Keratinocyte (primary cell): ENCODE measurements at regions not wholly inside any gene's neighbourhood (a gene's known extent, or its start where the extent isn't known, plus 50 kb on each side); places are given as distances from the start of the nearest gene placed in this dataset.

Source experiments
- EZH2 ChIP-seq: IDR thresholded peaks from one replicate; pipeline ENCODE4 v1.6.1; 2012; ENCODE audit warnings: inconsistent platforms, mild to moderate bottlenecking, low read length, moderate library complexity
- TF ChIP-seq, protein P1 (sequence below), 3 experiments: IDR thresholded peaks in 1 of 3; conservative IDR thresholded peaks in 1 of 3; optimal IDR thresholded peaks in 1 of 3; 2 replicates in 2 of 3; 3 replicates in 1 of 3; pipeline versions ENCODE3 to v1.5.1; 2011; ENCODE audit warnings: low read length in 3 of 3, mild to moderate bottlenecking in 3 of 3, moderate library complexity in 2 of 3, control low read depth in 1 of 3, inconsistent platforms in 1 of 3; ENCODE audit not compliant: insufficient read depth in 2 of 3; ENCODE audit errors: extremely low read depth in 1 of 3

DNA sequence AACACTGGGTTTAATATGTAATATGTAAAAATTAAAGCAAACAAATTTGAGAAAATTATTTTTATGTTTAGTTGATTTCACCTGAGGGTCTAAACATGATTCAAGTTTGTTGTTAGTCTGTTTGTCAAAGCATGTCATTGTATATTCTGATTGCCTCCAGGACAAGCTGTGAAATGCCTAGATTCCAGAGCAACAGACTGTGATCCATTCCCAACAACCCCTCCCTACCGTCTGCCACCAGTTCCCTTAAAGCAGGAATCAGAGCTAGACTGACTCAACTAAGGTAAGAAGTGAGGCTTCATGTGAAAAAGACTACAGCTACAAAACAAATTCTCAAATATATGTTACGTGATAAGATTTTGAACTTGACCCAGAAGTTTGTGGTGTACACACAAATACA is 304.2 kb downstream of the RAB38 start:
- TF ChIP-seq, protein P1, sequence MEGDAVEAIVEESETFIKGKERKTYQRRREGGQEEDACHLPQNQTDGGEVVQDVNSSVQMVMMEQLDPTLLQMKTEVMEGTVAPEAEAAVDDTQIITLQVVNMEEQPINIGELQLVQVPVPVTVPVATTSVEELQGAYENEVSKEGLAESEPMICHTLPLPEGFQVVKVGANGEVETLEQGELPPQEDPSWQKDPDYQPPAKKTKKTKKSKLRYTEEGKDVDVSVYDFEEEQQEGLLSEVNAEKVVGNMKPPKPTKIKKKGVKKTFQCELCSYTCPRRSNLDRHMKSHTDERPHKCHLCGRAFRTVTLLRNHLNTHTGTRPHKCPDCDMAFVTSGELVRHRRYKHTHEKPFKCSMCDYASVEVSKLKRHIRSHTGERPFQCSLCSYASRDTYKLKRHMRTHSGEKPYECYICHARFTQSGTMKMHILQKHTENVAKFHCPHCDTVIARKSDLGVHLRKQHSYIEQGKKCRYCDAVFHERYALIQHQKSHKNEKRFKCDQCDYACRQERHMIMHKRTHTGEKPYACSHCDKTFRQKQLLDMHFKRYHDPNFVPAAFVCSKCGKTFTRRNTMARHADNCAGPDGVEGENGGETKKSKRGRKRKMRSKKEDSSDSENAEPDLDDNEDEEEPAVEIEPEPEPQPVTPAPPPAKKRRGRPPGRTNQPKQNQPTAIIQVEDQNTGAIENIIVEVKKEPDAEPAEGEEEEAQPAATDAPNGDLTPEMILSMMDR (optimal IDR thresholded peaks at IDR 0.05 in 1 of 3, IDR thresholded peaks at IDR 0.05 in 1 of 3, conservative IDR thresholded peaks at IDR 0.05 in 1 of 3; ENCODE audit: extremely low read depth in 1 of 3, insufficient read depth in 2 of 3, low read length in 3 of 3): no peak
- no peak for TF ChIP-seq EZH2
